Loucy (cell line): ENCODE measurements at regions not wholly inside any gene's neighbourhood (a gene's known extent, or its start where the extent isn't known, plus 50 kb on each side); places are given as distances from the start of the nearest gene placed in this dataset.

Source experiments
- EZH2phosphoT487 ChIP-seq: fragments of 200-600 bp; IDR thresholded peaks from 2 replicates; pipeline ENCODE4 v1.6.1; 2018; ENCODE audit warnings: antibody characterized with exemption, mild to moderate bottlenecking, moderate library complexity, borderline replicate concordance
- TF ChIP-seq, protein P1 (sequence below): fragments of 200-600 bp; sonication (generic); conservative IDR thresholded peaks from 2 replicates; pipeline ENCODE4 v1.5.1; 2014; ENCODE audit warnings: mild to moderate bottlenecking, antibody characterized with exemption, low read length

DNA sequence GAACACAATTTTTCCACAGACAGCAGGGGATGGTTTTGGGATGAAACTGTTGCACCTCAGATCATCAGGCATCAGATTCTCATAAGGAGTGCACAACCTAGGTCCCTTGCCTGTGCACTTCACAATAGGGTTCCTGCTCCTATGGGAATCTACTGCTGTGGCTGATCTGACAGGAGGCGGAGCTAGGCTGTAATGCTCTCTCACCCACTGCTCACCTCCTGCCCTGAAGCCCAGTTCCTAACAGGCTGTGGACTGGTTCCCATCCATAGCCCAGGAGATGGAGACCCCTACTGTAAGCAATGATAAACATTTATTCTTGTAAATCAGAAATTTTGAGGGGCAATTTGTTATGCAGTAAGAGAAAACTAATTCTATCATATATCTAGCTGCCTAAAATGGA lies 1234.7 kb downstream of the SLITRK1 start:
- TF ChIP-seq, protein P1, sequence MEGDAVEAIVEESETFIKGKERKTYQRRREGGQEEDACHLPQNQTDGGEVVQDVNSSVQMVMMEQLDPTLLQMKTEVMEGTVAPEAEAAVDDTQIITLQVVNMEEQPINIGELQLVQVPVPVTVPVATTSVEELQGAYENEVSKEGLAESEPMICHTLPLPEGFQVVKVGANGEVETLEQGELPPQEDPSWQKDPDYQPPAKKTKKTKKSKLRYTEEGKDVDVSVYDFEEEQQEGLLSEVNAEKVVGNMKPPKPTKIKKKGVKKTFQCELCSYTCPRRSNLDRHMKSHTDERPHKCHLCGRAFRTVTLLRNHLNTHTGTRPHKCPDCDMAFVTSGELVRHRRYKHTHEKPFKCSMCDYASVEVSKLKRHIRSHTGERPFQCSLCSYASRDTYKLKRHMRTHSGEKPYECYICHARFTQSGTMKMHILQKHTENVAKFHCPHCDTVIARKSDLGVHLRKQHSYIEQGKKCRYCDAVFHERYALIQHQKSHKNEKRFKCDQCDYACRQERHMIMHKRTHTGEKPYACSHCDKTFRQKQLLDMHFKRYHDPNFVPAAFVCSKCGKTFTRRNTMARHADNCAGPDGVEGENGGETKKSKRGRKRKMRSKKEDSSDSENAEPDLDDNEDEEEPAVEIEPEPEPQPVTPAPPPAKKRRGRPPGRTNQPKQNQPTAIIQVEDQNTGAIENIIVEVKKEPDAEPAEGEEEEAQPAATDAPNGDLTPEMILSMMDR: no peak
- TF ChIP-seq EZH2phosphoT487: no peak
